GM23338 (cell line): ENCODE measurements at regions not wholly inside any gene's neighbourhood (a gene's known extent, or its start where the extent isn't known, plus 50 kb on each side); places are given as distances from the start of the nearest gene placed in this dataset.
A peak's percentile ranks its signal among the peaks of the same experiment; 100 is the strongest.

ENCODE experiments used
- ATAC-seq: fragments of 200-7000 bp; cut with Tn5 transposase; 3 replicates; pipeline ENCODE4 v1.9.1; 2020
- DNase-seq: peaks from one replicate; pipeline ENCODE4 v3.0.0-alpha.2; 2015; ENCODE audit warnings: low spot score
- H2AFZ ChIP-seq: fragments of 200-600 bp; sonication (generic); 2 replicates; pipeline ENCODE4 v1.8.0; 2016; ENCODE audit warnings: antibody characterized with exemption, mild to moderate bottlenecking, moderate library complexity
- H3F3A ChIP-seq: fragments of 200-600 bp; sonication (generic); replicated peaks from 2 replicates; pipeline ENCODE4 v1.8.0; 2017; ENCODE audit warnings: antibody characterized with exemption, mixed run types, low read depth
- H3K27ac ChIP-seq: fragments of 200-600 bp; sonication (generic); 2 replicates; pipeline ENCODE4 v1.6.1; 2016; ENCODE audit warnings: low read depth
- H3K27me3 ChIP-seq: fragments of 200-600 bp; sonication (generic); 2 replicates; pipeline ENCODE4 v1.8.0; 2016; ENCODE audit warnings: mild to moderate bottlenecking, mixed run types, moderate library complexity; ENCODE audit not compliant: insufficient read depth
- H3K36me3 ChIP-seq: fragments of 200-600 bp; sonication (generic); 2 replicates; pipeline ENCODE4 v1.8.0; 2016; ENCODE audit warnings: mild to moderate bottlenecking; ENCODE audit not compliant: insufficient read depth
- H3K4me1 ChIP-seq: fragments of 200-600 bp; sonication (generic); 2 replicates; pipeline ENCODE4 v1.8.0; 2016; ENCODE audit warnings: mild to moderate bottlenecking, moderate library complexity; ENCODE audit not compliant: insufficient read depth
- H3K4me2 ChIP-seq: fragments of 200-600 bp; sonication (generic); 2 replicates; pipeline ENCODE4 v1.7.1; 2017; ENCODE audit warnings: mixed run types
- H3K4me3 ChIP-seq: fragments of 200-600 bp; sonication (generic); 2 replicates; pipeline ENCODE4 v1.6.1; 2016; ENCODE audit warnings: mixed run types
- H3K79me2 ChIP-seq: fragments of 200-600 bp; sonication (generic); replicated peaks from 2 replicates; pipeline ENCODE4 v1.8.0; 2017; ENCODE audit warnings: mild to moderate bottlenecking; ENCODE audit not compliant: insufficient read depth
- H3K9me2 ChIP-seq: fragments of 200-600 bp; sonication (generic); 2 replicates; pipeline ENCODE4 v1.8.0; 2017; ENCODE audit not compliant: insufficient read depth
- H4K20me1 ChIP-seq: fragments of 200-600 bp; sonication (generic); replicated peaks from 2 replicates; pipeline ENCODE4 v1.8.0; 2017; ENCODE audit warnings: mild to moderate bottlenecking; ENCODE audit not compliant: insufficient read depth
- H3K27ac Mint-ChIP-seq: 2 replicates; pipeline ENCODE4 v1.8.0; 2020; ENCODE audit warnings: inconsistent platforms, mild to moderate bottlenecking, moderate library complexity, mixed read lengths
- H3K27me3 Mint-ChIP-seq: 3 replicates; pipeline ENCODE4 v1.8.0; 2022; ENCODE audit warnings: low read depth, mild to moderate bottlenecking, moderate library complexity, mixed read lengths, inconsistent platforms; ENCODE audit not compliant: insufficient read depth, poor library complexity
- H3K36me3 Mint-ChIP-seq: 3 replicates; pipeline ENCODE4 v1.8.0; 2021; ENCODE audit warnings: low read depth, mild to moderate bottlenecking, inconsistent platforms, moderate library complexity, mixed read lengths
- H3K4me1 Mint-ChIP-seq: 3 replicates; pipeline ENCODE4 v1.8.0; 2020; ENCODE audit warnings: mild to moderate bottlenecking, inconsistent platforms, mixed read lengths
- H3K4me3 Mint-ChIP-seq: 3 replicates; pipeline ENCODE4 v1.8.0; 2021; ENCODE audit warnings: moderate library complexity, mild to moderate bottlenecking, inconsistent platforms, mixed read lengths
- H3K9me3 Mint-ChIP-seq: 3 replicates; pipeline ENCODE4 v1.8.0; 2020; ENCODE audit warnings: moderate library complexity, mild to moderate bottlenecking, inconsistent platforms, mixed read lengths
- CREB1 ChIP-seq: fragments of 250-450 bp; sonication (Bioruptor Pico); IDR thresholded peaks from 2 replicates; pipeline ENCODE4 v1.5.0; 2020; ENCODE audit warnings: low read depth, mild to moderate bottlenecking, moderate library complexity
- EZH2 ChIP-seq: fragments of 200-600 bp; sonication (generic); IDR thresholded peaks from one replicate; pipeline ENCODE4 v1.8.0; 2017; ENCODE audit warnings: antibody characterized with exemption, mild to moderate bottlenecking, low read depth; ENCODE audit not compliant: unreplicated experiment
- EZH2phosphoT487 ChIP-seq: fragments of 200-600 bp; sonication (generic); IDR thresholded peaks from one replicate; pipeline ENCODE4 v1.8.1; 2018; ENCODE audit warnings: antibody characterized with exemption; ENCODE audit not compliant: unreplicated experiment
- JUNB ChIP-seq: IDR thresholded peaks from one replicate; pipeline ENCODE4 v1.6.1; 2016; ENCODE audit warnings: antibody characterized with exemption; ENCODE audit not compliant: unreplicated experiment
- NANOG ChIP-seq: IDR thresholded peaks from 2 replicates; pipeline ENCODE4 v1.6.1; 2016; ENCODE audit warnings: antibody characterized with exemption, borderline replicate concordance
- POLR2AphosphoS5 ChIP-seq: IDR thresholded peaks from 2 replicates; pipeline ENCODE4 v1.6.1; 2016; ENCODE audit warnings: antibody characterized with exemption, low read depth
- STAT1 ChIP-seq: IDR thresholded peaks from one replicate; pipeline ENCODE4 v1.6.1; 2016; ENCODE audit warnings: antibody characterized with exemption; ENCODE audit not compliant: unreplicated experiment
- ZNF114 ChIP-seq: fragments of 250-450 bp; sonication (Bioruptor Pico); IDR thresholded peaks from 2 replicates; pipeline ENCODE4 v1.5.0; 2020; ENCODE audit warnings: mild to moderate bottlenecking, moderate library complexity
- ZNF331 ChIP-seq: fragments of 250-450 bp; sonication (Bioruptor Pico); IDR thresholded peaks from 2 replicates; pipeline ENCODE4 v1.5.0; 2020; ENCODE audit warnings: low read depth, mild to moderate bottlenecking, moderate library complexity
- TF ChIP-seq, protein P1 (sequence below): fragments of 250-450 bp; sonication (Bioruptor Pico); IDR thresholded peaks from 2 replicates; pipeline ENCODE4 v1.5.0; 2020; ENCODE audit warnings: mild to moderate bottlenecking, moderate library complexity
- TF ChIP-seq, protein P2 (sequence below): IDR thresholded peaks from one replicate; pipeline ENCODE4 v1.6.1; 2018; ENCODE audit warnings: antibody characterized with exemption; ENCODE audit not compliant: unreplicated experiment
- TF ChIP-seq, protein P3 (sequence below), 2 experiments: fragments of 200-600 bp in 1 of 2; sonication (generic) in 1 of 2; conservative IDR thresholded peaks; 2 replicates each; pipeline versions ENCODE4 v1.5.1 to v1.6.1; 2016 to 2017; ENCODE audit warnings: antibody characterized with exemption in 2 of 2, low read depth in 2 of 2, mild to moderate bottlenecking in 2 of 2, moderate library complexity in 1 of 2

DNA sequence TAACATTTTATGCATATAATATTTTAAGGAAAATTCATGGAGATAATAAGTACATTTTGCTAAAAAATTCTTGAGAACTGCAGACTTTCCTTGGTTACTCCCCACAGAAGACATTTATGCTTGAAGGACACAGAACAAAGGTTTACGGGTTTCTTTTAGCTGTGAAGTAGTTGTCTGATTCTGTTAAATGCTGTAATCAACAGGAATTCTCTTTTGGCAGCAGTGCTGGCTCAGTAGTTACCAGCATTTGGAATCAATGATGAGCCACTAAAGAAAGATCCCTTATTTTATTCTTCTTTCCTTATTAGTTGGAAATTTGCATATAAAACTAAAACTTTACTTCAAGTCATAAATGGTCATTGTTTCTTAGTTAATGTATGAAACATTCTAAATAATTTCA lies 199.3 kb upstream of the FAT4 start:
- no peak for DNase-seq
- Mint-ChIP-seq H3K4me3 (no peak overlapping the region), H3K9me3 (no peaks in the 10 kb centered on the region), H3K27ac (no peak overlapping the region), H3K4me1 (peaks cover 15% of the 10 kb centered on the region), H3K27me3 (no peaks in the 10 kb centered on the region), H3K36me3 (no peaks in the 10 kb centered on the region)
- no peaks in the 10 kb centered on the region for H3K27me3 ChIP-seq
- TF ChIP-seq EZH2phosphoT487 (no peak), STAT1 (no peak), POLR2AphosphoS5 (no peak), ZNF331 (no peak), EZH2 (no peak)
- TF ChIP-seq, protein P1, sequence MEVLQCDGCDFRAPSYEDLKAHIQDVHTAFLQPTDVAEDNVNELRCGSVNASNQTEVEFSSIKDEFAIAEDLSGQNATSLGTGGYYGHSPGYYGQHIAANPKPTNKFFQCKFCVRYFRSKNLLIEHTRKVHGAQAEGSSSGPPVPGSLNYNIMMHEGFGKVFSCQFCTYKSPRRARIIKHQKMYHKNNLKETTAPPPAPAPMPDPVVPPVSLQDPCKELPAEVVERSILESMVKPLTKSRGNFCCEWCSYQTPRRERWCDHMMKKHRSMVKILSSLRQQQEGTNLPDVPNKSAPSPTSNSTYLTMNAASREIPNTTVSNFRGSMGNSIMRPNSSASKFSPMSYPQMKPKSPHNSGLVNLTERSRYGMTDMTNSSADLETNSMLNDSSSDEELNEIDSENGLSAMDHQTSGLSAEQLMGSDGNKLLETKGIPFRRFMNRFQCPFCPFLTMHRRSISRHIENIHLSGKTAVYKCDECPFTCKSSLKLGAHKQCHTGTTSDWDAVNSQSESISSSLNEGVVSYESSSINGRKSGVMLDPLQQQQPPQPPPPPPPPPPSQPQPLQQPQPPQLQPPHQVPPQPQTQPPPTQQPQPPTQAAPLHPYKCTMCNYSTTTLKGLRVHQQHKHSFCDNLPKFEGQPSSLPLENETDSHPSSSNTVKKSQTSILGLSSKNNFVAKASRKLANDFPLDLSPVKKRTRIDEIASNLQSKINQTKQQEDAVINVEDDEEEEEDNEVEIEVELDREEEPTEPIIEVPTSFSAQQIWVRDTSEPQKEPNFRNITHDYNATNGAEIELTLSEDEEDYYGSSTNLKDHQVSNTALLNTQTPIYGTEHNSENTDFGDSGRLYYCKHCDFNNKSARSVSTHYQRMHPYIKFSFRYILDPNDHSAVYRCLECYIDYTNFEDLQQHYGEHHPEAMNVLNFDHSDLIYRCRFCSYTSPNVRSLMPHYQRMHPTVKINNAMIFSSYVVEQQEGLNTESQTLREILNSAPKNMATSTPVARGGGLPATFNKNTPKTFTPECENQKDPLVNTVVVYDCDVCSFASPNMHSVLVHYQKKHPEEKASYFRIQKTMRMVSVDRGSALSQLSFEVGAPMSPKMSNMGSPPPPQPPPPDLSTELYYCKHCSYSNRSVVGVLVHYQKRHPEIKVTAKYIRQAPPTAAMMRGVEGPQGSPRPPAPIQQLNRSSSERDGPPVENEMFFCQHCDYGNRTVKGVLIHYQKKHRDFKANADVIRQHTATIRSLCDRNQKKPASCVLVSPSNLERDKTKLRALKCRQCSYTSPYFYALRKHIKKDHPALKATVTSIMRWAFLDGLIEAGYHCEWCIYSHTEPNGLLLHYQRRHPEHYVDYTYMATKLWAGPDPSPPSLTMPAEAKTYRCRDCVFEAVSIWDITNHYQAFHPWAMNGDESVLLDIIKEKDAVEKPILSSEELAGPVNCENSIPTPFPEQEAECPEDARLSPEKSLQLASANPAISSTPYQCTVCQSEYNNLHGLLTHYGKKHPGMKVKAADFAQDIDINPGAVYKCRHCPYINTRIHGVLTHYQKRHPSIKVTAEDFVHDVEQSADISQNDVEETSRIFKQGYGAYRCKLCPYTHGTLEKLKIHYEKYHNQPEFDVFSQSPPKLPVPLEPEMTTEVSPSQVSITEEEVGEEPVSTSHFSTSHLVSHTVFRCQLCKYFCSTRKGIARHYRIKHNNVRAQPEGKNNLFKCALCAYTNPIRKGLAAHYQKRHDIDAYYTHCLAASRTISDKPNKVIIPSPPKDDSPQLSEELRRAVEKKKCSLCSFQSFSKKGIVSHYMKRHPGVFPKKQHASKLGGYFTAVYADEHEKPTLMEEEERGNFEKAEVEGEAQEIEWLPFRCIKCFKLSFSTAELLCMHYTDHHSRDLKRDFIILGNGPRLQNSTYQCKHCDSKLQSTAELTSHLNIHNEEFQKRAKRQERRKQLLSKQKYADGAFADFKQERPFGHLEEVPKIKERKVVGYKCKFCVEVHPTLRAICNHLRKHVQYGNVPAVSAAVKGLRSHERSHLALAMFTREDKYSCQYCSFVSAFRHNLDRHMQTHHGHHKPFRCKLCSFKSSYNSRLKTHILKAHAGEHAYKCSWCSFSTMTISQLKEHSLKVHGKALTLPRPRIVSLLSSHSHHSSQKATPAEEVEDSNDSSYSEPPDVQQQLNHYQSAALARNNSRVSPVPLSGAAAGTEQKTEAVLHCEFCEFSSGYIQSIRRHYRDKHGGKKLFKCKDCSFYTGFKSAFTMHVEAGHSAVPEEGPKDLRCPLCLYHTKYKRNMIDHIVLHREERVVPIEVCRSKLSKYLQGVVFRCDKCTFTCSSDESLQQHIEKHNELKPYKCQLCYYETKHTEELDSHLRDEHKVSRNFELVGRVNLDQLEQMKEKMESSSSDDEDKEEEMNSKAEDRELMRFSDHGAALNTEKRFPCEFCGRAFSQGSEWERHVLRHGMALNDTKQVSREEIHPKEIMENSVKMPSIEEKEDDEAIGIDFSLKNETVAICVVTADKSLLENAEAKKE (CRISPR knock-in tag) = no peak
- H3K4me1 ChIP-seq = peaks cover 8% of the 10 kb centered on the region; the same call in 1 of the 2 replicates
- no peaks in the 10 kb centered on the region for H3K9me2 ChIP-seq
- no peak overlapping the region for H3K4me2 ChIP-seq
- no peak overlapping the region for H2AFZ ChIP-seq
- no peaks in the 10 kb centered on the region for H4K20me1 ChIP-seq
- H3K27ac ChIP-seq = no peak overlapping the region
- H3K36me3 ChIP-seq = no peaks in the 10 kb centered on the region
- no peak for ATAC-seq
- no peak overlapping the region for H3K4me3 ChIP-seq
- H3K79me2 ChIP-seq = no peaks in the 10 kb centered on the region
- H3F3A ChIP-seq = no peaks in the 10 kb centered on the region

DNA sequence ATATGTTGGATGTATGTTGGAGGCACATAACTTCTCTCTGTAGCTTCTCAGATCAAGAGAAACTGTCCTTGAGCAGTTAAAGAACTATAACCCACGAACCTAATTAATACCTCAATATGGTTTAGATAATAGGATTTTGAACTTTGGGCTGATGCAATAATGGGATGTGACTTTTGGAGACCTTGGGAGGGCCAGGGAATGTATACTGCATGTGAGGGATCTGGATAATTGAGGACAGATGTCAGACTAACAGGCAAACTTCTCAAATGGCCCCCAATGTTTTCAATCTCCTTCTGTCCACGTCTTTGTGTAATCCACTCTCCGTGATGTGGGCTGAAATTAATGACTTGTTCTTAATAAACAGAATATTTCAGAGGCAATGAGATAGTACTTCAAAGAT lies 202.2 kb upstream of the FAT4 start:
- H2AFZ ChIP-seq = peak overlapping the region; percentile 8; the same call in 1 of the 2 replicates
- H3K4me1 ChIP-seq = peaks cover 8% of the 10 kb centered on the region; the same call in 1 of the 2 replicates
- no peaks in the 10 kb centered on the region for H3F3A ChIP-seq
- no peak overlapping the region for H3K27ac ChIP-seq
- no peaks in the 10 kb centered on the region for H3K9me3 Mint-ChIP-seq
- H3K27me3 ChIP-seq = no peaks in the 10 kb centered on the region
- H3K27ac Mint-ChIP-seq = no peak overlapping the region
- no peak overlapping the region for H3K4me3 ChIP-seq
- H3K36me3 ChIP-seq = no peaks in the 10 kb centered on the region
- no peak overlapping the region for H3K4me3 Mint-ChIP-seq
- H3K4me2 ChIP-seq = no peak overlapping the region
- no peaks in the 10 kb centered on the region for H3K27me3 Mint-ChIP-seq
- H3K9me2 ChIP-seq = no peaks in the 10 kb centered on the region
- no peaks in the 10 kb centered on the region for H3K79me2 ChIP-seq
- no peaks in the 10 kb centered on the region for H3K36me3 Mint-ChIP-seq
- DNase-seq (no peak), ATAC-seq (no peak)
- H4K20me1 ChIP-seq = no peaks in the 10 kb centered on the region
- H3K4me1 Mint-ChIP-seq = peaks cover 15% of the 10 kb centered on the region
- TF ChIP-seq CREB1 (no peak), ZNF331 (no peak), JUNB (no peak), POLR2AphosphoS5 (no peak), ZNF114 (CRISPR knock-in tag) (no peak), STAT1 (no peak), NANOG (no peak)
- TF ChIP-seq, protein P2, sequence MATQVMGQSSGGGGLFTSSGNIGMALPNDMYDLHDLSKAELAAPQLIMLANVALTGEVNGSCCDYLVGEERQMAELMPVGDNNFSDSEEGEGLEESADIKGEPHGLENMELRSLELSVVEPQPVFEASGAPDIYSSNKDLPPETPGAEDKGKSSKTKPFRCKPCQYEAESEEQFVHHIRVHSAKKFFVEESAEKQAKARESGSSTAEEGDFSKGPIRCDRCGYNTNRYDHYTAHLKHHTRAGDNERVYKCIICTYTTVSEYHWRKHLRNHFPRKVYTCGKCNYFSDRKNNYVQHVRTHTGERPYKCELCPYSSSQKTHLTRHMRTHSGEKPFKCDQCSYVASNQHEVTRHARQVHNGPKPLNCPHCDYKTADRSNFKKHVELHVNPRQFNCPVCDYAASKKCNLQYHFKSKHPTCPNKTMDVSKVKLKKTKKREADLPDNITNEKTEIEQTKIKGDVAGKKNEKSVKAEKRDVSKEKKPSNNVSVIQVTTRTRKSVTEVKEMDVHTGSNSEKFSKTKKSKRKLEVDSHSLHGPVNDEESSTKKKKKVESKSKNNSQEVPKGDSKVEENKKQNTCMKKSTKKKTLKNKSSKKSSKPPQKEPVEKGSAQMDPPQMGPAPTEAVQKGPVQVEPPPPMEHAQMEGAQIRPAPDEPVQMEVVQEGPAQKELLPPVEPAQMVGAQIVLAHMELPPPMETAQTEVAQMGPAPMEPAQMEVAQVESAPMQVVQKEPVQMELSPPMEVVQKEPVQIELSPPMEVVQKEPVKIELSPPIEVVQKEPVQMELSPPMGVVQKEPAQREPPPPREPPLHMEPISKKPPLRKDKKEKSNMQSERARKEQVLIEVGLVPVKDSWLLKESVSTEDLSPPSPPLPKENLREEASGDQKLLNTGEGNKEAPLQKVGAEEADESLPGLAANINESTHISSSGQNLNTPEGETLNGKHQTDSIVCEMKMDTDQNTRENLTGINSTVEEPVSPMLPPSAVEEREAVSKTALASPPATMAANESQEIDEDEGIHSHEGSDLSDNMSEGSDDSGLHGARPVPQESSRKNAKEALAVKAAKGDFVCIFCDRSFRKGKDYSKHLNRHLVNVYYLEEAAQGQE = no peak
- TF ChIP-seq, protein P3, sequence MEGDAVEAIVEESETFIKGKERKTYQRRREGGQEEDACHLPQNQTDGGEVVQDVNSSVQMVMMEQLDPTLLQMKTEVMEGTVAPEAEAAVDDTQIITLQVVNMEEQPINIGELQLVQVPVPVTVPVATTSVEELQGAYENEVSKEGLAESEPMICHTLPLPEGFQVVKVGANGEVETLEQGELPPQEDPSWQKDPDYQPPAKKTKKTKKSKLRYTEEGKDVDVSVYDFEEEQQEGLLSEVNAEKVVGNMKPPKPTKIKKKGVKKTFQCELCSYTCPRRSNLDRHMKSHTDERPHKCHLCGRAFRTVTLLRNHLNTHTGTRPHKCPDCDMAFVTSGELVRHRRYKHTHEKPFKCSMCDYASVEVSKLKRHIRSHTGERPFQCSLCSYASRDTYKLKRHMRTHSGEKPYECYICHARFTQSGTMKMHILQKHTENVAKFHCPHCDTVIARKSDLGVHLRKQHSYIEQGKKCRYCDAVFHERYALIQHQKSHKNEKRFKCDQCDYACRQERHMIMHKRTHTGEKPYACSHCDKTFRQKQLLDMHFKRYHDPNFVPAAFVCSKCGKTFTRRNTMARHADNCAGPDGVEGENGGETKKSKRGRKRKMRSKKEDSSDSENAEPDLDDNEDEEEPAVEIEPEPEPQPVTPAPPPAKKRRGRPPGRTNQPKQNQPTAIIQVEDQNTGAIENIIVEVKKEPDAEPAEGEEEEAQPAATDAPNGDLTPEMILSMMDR (conservative IDR thresholded peaks at IDR 0.05; ENCODE audit: low read depth in 2 of 2) = no peak
